ENCODE measurements at regions not wholly inside any gene's neighbourhood (a gene's known extent, or its start where the extent isn't known, plus 50 kb on each side); places are given as distances from the start of the nearest gene placed in this dataset.

DNA sequence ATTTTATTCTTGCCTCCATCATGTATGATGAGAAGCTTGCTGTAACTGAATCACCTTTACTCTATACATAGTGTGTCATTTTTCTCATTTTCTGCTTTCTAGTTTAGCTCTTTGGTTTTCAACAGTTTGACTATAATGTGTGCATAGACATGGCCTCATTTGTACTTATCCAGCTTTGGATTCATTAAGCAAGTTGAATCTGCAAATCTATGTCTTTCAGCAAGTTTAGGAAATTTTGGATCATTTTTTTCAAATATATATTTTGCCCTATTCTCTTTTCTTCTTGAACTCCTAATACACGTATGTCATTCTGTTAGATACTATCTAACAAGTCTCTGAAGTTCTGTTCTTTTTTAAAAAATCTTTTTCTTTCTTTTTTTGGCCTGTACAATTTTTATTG lies 57.8 kb downstream of the PRLHR start:
- H3K4me1 ChIP-seq = no peaks in the 10 kb centered on the region
- DNase-seq = no peak

GRCh38 chr10:118534136-118534535 lies 61.3 kb downstream of the PRLHR start:
- Histone ChIP-seq H3K9me3 (replicated peaks) (no peaks in the 10 kb centered on the region), H3K27me3 (no peaks in the 10 kb centered on the region), H3K4me1 (no peaks in the 10 kb centered on the region), H3K36me3 (no peaks in the 10 kb centered on the region), H3K4me3 (no peak overlapping the region), H3K27ac (no peak overlapping the region)
- DNase-seq = no peak

More for the DNA sequence above, 57.8 kb downstream of the PRLHR start:
- H3K27me3 ChIP-seq = no peaks in the 10 kb centered on the region
- H3K9me3 ChIP-seq (replicated peaks) = no peaks in the 10 kb centered on the region
- no peaks in the 10 kb centered on the region for H3K36me3 ChIP-seq
- H3K27ac ChIP-seq = no peak overlapping the region
- H3K4me3 ChIP-seq = no peak overlapping the region

DNA sequence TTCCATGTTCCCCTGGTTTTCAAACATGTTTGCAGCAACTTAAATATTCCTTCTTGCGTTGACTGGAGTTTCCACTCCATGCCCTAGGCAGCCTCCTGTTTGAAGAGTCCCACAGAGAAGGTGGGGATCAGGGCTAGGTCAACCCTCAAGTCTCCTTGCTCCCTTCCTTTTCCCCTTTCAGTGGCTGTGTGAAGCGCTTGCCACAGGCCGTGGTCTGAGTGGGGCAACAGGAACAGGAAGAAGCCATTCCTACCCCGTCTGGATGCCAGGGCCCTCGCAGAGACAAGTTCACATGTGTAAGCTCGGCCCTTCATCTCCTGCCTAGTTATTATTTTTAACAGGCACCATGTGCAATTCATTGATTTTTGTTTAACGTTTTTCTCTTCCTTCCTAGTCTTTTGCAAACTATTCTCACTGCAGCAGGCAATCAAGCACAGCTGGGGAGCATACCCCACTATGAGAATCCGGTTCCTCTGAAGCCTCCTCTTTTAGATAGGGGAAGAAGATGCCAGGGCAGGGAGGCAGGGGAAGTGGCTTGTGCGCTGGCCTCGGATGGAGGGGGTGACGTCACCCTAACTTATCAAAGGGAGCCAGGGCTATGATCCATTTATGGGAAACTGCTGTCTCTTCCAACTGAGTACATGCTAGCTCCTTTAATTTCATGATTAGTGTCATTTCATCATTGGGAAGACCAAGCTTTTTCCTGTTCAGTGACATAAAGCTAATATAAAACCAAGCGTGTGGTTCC lies 64.2 kb downstream of the PRLHR start:
- no peaks in the 10 kb centered on the region for H3K4me1 ChIP-seq
- H3K36me3 ChIP-seq = no peaks in the 10 kb centered on the region
- H3K27me3 ChIP-seq = no peaks in the 10 kb centered on the region
- peak in 1 of 2 experiments; percentile 11 for DNase-seq
- H3K9me3 ChIP-seq (replicated peaks) = no peaks in the 10 kb centered on the region
- H3K4me3 ChIP-seq = no peak overlapping the region
- H3K27ac ChIP-seq = no peak overlapping the region

- DNase-seq = no peak
- H3K4me3 ChIP-seq = no peak overlapping the region
- no peak overlapping the region for H3K27ac ChIP-seq
- no peaks in the 10 kb centered on the region for H3K9me3 ChIP-seq (replicated peaks)
- H3K27me3 ChIP-seq = no peaks in the 10 kb centered on the region
- H3K4me1 ChIP-seq = no peaks in the 10 kb centered on the region
- H3K36me3 ChIP-seq = no peaks in the 10 kb centered on the region
These were observed 67.0 kb downstream of the PRLHR start for GRCh38 chr10:118528426-118528825.

GRCh38 chr10:118523775-118524174 lies 71.7 kb downstream of the PRLHR start:
- DNase-seq = no peak
- Histone ChIP-seq H3K27ac (no peak overlapping the region), H3K27me3 (no peaks in the 10 kb centered on the region), H3K4me3 (no peak overlapping the region), H3K9me3 (replicated peaks) (no peaks in the 10 kb centered on the region), H3K36me3 (no peaks in the 10 kb centered on the region), H3K4me1 (peaks cover 4% of the 10 kb centered on the region; the same call in 1 of the 2 replicates)

GRCh38 chr10:118522791-118523498 lies 72.5 kb downstream of the PRLHR start:
- DNase-seq = no peak
- H3K4me1 ChIP-seq = peaks cover 4% of the 10 kb centered on the region; the same call in 1 of the 2 replicates
- H3K27me3 ChIP-seq = no peaks in the 10 kb centered on the region
- H3K9me3 ChIP-seq (replicated peaks) = no peaks in the 10 kb centered on the region
- no peak overlapping the region for H3K27ac ChIP-seq
- H3K4me3 ChIP-seq = no peak overlapping the region
- no peaks in the 10 kb centered on the region for H3K36me3 ChIP-seq

- no peak for DNase-seq
- H3K4me1 ChIP-seq = peaks cover 4% of the 10 kb centered on the region; the same call in 1 of the 2 replicates
- H3K4me3 ChIP-seq = no peak overlapping the region
- H3K27me3 ChIP-seq = no peaks in the 10 kb centered on the region
- no peaks in the 10 kb centered on the region for H3K9me3 ChIP-seq (replicated peaks)
- no peak overlapping the region for H3K27ac ChIP-seq
- no peaks in the 10 kb centered on the region for H3K36me3 ChIP-seq
These were observed 73.9 kb downstream of the PRLHR start for GRCh38 chr10:118521415-118522117.

- DNase-seq = no peak
- Histone ChIP-seq H3K4me3 (no peak overlapping the region), H3K27ac (no peak overlapping the region), H3K27me3 (no peaks in the 10 kb centered on the region), H3K4me1 (peaks cover 4% of the 10 kb centered on the region; the same call in 1 of the 2 replicates), H3K36me3 (no peaks in the 10 kb centered on the region), H3K9me3 (replicated peaks) (no peaks in the 10 kb centered on the region)
These were observed 75.2 kb downstream of the PRLHR start for GRCh38 chr10:118520116-118520742.

GRCh38 chr10:118518095-118518494 lies 77.4 kb downstream of the PRLHR start:
- Histone ChIP-seq H3K27me3 (no peaks in the 10 kb centered on the region), H3K4me3 (no peak overlapping the region), H3K9me3 (replicated peaks) (no peaks in the 10 kb centered on the region), H3K4me1 (peaks cover 4% of the 10 kb centered on the region; the same call in 1 of the 2 replicates), H3K36me3 (no peaks in the 10 kb centered on the region), H3K27ac (no peak overlapping the region)
- no peak for DNase-seq

GRCh38 chr10:118516716-118517115 lies 78.7 kb downstream of the PRLHR start:
- no peaks in the 10 kb centered on the region for H3K27me3 ChIP-seq
- H3K27ac ChIP-seq = no peak overlapping the region
- DNase-seq = no peak
- H3K4me1 ChIP-seq = no peaks in the 10 kb centered on the region
- H3K36me3 ChIP-seq = no peaks in the 10 kb centered on the region
- H3K4me3 ChIP-seq = no peak overlapping the region
- H3K9me3 ChIP-seq (replicated peaks) = no peaks in the 10 kb centered on the region

GRCh38 chr10:118513174-118513573 lies 82.3 kb downstream of the PRLHR start:
- H3K27ac ChIP-seq = no peak overlapping the region
- H3K36me3 ChIP-seq = no peaks in the 10 kb centered on the region
- DNase-seq = no peak
- no peaks in the 10 kb centered on the region for H3K9me3 ChIP-seq (replicated peaks)
- no peak overlapping the region for H3K4me3 ChIP-seq
- H3K4me1 ChIP-seq = no peaks in the 10 kb centered on the region
- no peaks in the 10 kb centered on the region for H3K27me3 ChIP-seq

DNA sequence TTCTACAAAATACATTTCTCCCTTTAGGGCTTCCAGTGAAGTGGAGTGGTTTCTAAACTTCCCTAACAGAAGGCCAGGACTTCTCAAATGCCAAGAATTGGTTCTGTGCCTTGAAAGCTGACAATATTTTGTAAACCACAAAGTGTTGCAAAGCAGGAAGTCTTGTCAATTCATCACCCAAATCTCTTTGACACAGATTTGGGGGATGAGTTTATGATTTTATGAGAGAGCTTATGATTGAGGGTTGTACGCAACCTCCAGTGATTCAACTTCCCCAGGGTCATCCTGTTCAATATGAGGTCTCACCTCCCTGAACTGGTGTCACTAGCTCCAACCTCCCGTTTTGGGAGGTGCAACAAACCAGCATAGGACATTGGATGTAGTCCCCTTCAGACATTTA lies 83.7 kb downstream of the PRLHR start:
- H3K27ac ChIP-seq = no peak overlapping the region
- H3K9me3 ChIP-seq (replicated peaks) = no peaks in the 10 kb centered on the region
- H3K27me3 ChIP-seq = no peaks in the 10 kb centered on the region
- no peaks in the 10 kb centered on the region for H3K4me1 ChIP-seq
- no peak for DNase-seq
- no peak overlapping the region for H3K4me3 ChIP-seq
- no peaks in the 10 kb centered on the region for H3K36me3 ChIP-seq

- DNase-seq = no peak
- no peaks in the 10 kb centered on the region for H3K36me3 ChIP-seq
- H3K27ac ChIP-seq = no peak overlapping the region
- H3K4me1 ChIP-seq = no peaks in the 10 kb centered on the region
- H3K9me3 ChIP-seq (replicated peaks) = no peaks in the 10 kb centered on the region
- no peaks in the 10 kb centered on the region for H3K27me3 ChIP-seq
- no peak overlapping the region for H3K4me3 ChIP-seq
These were observed 86.6 kb downstream of the PRLHR start for GRCh38 chr10:118508863-118509262.

- Histone ChIP-seq H3K27ac (no peak overlapping the region), H3K9me3 (replicated peaks) (no peaks in the 10 kb centered on the region), H3K27me3 (no peaks in the 10 kb centered on the region), H3K4me1 (no peaks in the 10 kb centered on the region), H3K4me3 (no peak overlapping the region), H3K36me3 (no peaks in the 10 kb centered on the region)
- DNase-seq = no peak
These were observed 87.1 kb downstream of the PRLHR start for GRCh38 chr10:118508355-118508754.
